Upper lobe of left lung (tissue), 4 donors: ENCODE measurements at regions not wholly inside any gene's neighbourhood (a gene's known extent, or its start where the extent isn't known, plus 50 kb on each side); places are given as distances from the start of the nearest gene placed in this dataset.

ENCODE experiments used
- POLR2A ChIP-seq, 4 donors: fragments of 450-650 bp; IDR thresholded peaks; one replicate each; pipeline ENCODE4 v1.5.1; 2016 to 2017; ENCODE audit warnings: antibody characterized with exemption in 4 of 4, mild to moderate bottlenecking in 2 of 4
- POLR2AphosphoS5 ChIP-seq, 2 donors: sonication (generic); formaldehyde crosslinking; IDR thresholded peaks; one replicate each; pipeline ENCODE4 v1.5.1; 2017; ENCODE audit warnings: antibody characterized with exemption in 2 of 2
- TF ChIP-seq, protein P1 (sequence below), 6 experiments: fragments of 450-650 bp in 4 of 6; fragments of 200-600 bp in 2 of 6; sonication (generic) in 2 of 6; IDR thresholded peaks; one replicate each; pipeline ENCODE4 v1.5.1; 2016 to 2019; ENCODE audit warnings: antibody characterized with exemption in 6 of 6

DNA sequence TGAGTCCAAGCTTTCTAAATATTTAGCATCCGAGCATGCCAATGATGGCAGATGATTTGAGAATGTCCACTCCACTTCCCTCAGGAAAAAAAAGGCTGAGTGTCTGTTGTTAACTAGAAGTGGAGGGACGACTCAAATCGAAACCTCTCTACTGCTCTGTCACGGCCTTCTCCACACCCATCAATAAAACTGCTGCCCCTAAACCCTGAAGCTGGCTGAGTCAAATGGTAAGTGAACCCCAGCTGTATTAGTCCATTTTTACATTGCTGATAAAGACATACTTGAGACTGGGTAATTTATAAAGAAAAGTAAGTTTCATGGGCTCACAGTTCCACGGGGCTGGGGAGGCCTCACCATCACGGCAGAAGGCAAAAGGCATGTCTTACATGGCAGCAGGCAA, 707.0 kb downstream of the QKI start:
- TF ChIP-seq POLR2AphosphoS5 (IDR thresholded peaks at IDR 0.05) (no peak), POLR2A (IDR thresholded peaks at IDR 0.05) (no peak)
- TF ChIP-seq, protein P1, sequence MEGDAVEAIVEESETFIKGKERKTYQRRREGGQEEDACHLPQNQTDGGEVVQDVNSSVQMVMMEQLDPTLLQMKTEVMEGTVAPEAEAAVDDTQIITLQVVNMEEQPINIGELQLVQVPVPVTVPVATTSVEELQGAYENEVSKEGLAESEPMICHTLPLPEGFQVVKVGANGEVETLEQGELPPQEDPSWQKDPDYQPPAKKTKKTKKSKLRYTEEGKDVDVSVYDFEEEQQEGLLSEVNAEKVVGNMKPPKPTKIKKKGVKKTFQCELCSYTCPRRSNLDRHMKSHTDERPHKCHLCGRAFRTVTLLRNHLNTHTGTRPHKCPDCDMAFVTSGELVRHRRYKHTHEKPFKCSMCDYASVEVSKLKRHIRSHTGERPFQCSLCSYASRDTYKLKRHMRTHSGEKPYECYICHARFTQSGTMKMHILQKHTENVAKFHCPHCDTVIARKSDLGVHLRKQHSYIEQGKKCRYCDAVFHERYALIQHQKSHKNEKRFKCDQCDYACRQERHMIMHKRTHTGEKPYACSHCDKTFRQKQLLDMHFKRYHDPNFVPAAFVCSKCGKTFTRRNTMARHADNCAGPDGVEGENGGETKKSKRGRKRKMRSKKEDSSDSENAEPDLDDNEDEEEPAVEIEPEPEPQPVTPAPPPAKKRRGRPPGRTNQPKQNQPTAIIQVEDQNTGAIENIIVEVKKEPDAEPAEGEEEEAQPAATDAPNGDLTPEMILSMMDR (IDR thresholded peaks at IDR 0.05) = no peak
